Loucy (cell line): ENCODE measurements at regions not wholly inside any gene's neighbourhood (a gene's known extent, or its start where the extent isn't known, plus 50 kb on each side); places are given as distances from the start of the nearest gene placed in this dataset.

ENCODE experiments used
- H2AFZ ChIP-seq: fragments of 200-600 bp; sonication (generic); 2 replicates; pipeline ENCODE4 v1.6.0; 2016; ENCODE audit warnings: antibody characterized with exemption, mild to moderate bottlenecking, low read length, moderate library complexity
- H3F3A ChIP-seq: fragments of 200-600 bp; 2 replicates; pipeline ENCODE4 v1.6.0; 2016; ENCODE audit warnings: antibody characterized with exemption, low read depth, mild to moderate bottlenecking
- H3K27me3 ChIP-seq: fragments of 200-600 bp; sonication (generic); 2 replicates; pipeline ENCODE4 v1.6.1; 2014; ENCODE audit warnings: low read length, mild to moderate bottlenecking; ENCODE audit not compliant: insufficient read depth, poor library complexity, severe bottlenecking
- H3K36me3 ChIP-seq: fragments of 200-600 bp; sonication (generic); 2 replicates; pipeline ENCODE4 v1.6.1; 2016; ENCODE audit warnings: low read length; ENCODE audit not compliant: insufficient read depth
- H3K4me1 ChIP-seq: fragments of 200-600 bp; sonication (generic); 2 replicates; pipeline ENCODE4 v1.5.1; 2014; ENCODE audit warnings: low read length, mild to moderate bottlenecking; ENCODE audit not compliant: insufficient read depth, poor library complexity, severe bottlenecking
- H3K4me2 ChIP-seq: fragments of 200-600 bp; sonication (generic); 2 replicates; pipeline ENCODE4 v1.6.0; 2014; ENCODE audit warnings: antibody characterized with exemption, low read length, low read depth, mild to moderate bottlenecking; ENCODE audit not compliant: poor library complexity, severe bottlenecking
- H3K4me3 ChIP-seq: fragments of 200-600 bp; sonication (generic); 2 replicates; pipeline ENCODE4 v1.5.1; 2014; ENCODE audit warnings: low read length, mild to moderate bottlenecking, mixed read lengths; ENCODE audit not compliant: poor library complexity, severe bottlenecking
- H3K79me2 ChIP-seq: fragments of 200-600 bp; sonication (generic); 2 replicates; pipeline ENCODE4 v1.6.1; 2014; ENCODE audit warnings: low read length; ENCODE audit not compliant: insufficient read depth
- H3K9ac ChIP-seq: fragments of 200-600 bp; sonication (generic); 2 replicates; pipeline ENCODE4 v1.6.0; 2014; ENCODE audit warnings: mild to moderate bottlenecking, low read depth, low read length, moderate library complexity; ENCODE audit not compliant: poor library complexity, severe bottlenecking
- H3K9me2 ChIP-seq: fragments of 200-600 bp; sonication (generic); replicated peaks from 2 replicates; pipeline ENCODE4 v1.6.1; 2016; ENCODE audit warnings: low read depth, low read length, mixed read lengths
- H3K9me3 ChIP-seq: fragments of 200-600 bp; sonication (generic); 2 replicates; pipeline ENCODE4 v1.6.1; 2014; ENCODE audit warnings: mild to moderate bottlenecking, antibody characterized with exemption, low read length, low read depth; ENCODE audit not compliant: insufficient read depth
- H4K20me1 ChIP-seq: fragments of 200-600 bp; sonication (generic); 2 replicates; pipeline ENCODE4 v1.6.0; 2014; ENCODE audit warnings: antibody characterized with exemption, low read length, mild to moderate bottlenecking; ENCODE audit not compliant: insufficient read depth, poor library complexity, severe bottlenecking
- CTCF ChIP-seq: fragments of 200-600 bp; sonication (generic); conservative IDR thresholded peaks from 2 replicates; pipeline ENCODE4 v1.5.1; 2014; ENCODE audit warnings: mild to moderate bottlenecking, antibody characterized with exemption, low read length
- EZH2phosphoT487 ChIP-seq: fragments of 200-600 bp; IDR thresholded peaks from 2 replicates; pipeline ENCODE4 v1.6.1; 2018; ENCODE audit warnings: antibody characterized with exemption, mild to moderate bottlenecking, moderate library complexity, borderline replicate concordance

GRCh38 chr15:92294759-92295158 is 98.9 kb upstream of the ST8SIA2 start:
- Histone ChIP-seq H3K36me3 (no peaks in the 10 kb centered on the region), H4K20me1 (no peaks in the 10 kb centered on the region), H3K9me3 (no peaks in the 10 kb centered on the region), H3K79me2 (no peaks in the 10 kb centered on the region), H2AFZ (no peak overlapping the region), H3K4me3 (no peak overlapping the region), H3K4me1 (no peaks in the 10 kb centered on the region), H3K27me3 (no peaks in the 10 kb centered on the region), H3K9ac (no peak overlapping the region), H3K9me2 (no peaks in the 10 kb centered on the region), H3F3A (no peaks in the 10 kb centered on the region), H3K4me2 (no peak overlapping the region)
- TF ChIP-seq CTCF (no peak), EZH2phosphoT487 (no peak)

GRCh38 chr15:92304223-92304975 is 89.3 kb upstream of the ST8SIA2 start:
- H3K27me3 ChIP-seq: no peaks in the 10 kb centered on the region
- no peak for TF ChIP-seq CTCF
- TF ChIP-seq EZH2phosphoT487: no peak

GRCh38 chr15:92305343-92305742 is 88.3 kb upstream of the ST8SIA2 start:
- Histone ChIP-seq H3K4me1 (no peaks in the 10 kb centered on the region), H3K4me3 (no peak overlapping the region), H3K9ac (no peak overlapping the region), H3K4me2 (no peak overlapping the region), H3K36me3 (no peaks in the 10 kb centered on the region), H2AFZ (no peak overlapping the region), H4K20me1 (no peaks in the 10 kb centered on the region), H3K9me2 (no peaks in the 10 kb centered on the region), H3K27me3 (no peaks in the 10 kb centered on the region), H3F3A (no peaks in the 10 kb centered on the region), H3K79me2 (no peaks in the 10 kb centered on the region), H3K9me3 (no peaks in the 10 kb centered on the region)
- no peak for TF ChIP-seq CTCF
- no peak for TF ChIP-seq EZH2phosphoT487

More at GRCh38 chr15:92304223-92304975, 89.3 kb upstream of the ST8SIA2 start:
- no peaks in the 10 kb centered on the region for H3K4me1 ChIP-seq
- H3K36me3 ChIP-seq: no peaks in the 10 kb centered on the region
- H3K9ac ChIP-seq: no peak overlapping the region
- H4K20me1 ChIP-seq: no peaks in the 10 kb centered on the region
- H3K9me2 ChIP-seq: no peaks in the 10 kb centered on the region
- no peaks in the 10 kb centered on the region for H3F3A ChIP-seq
- H2AFZ ChIP-seq: no peak overlapping the region
- H3K4me3 ChIP-seq: no peak overlapping the region
- H3K79me2 ChIP-seq: no peaks in the 10 kb centered on the region
- H3K4me2 ChIP-seq: no peak overlapping the region
- no peaks in the 10 kb centered on the region for H3K9me3 ChIP-seq
